ENCODE measurements at regions not wholly inside any gene's neighbourhood (a gene's known extent, or its start where the extent isn't known, plus 50 kb on each side); places are given as distances from the start of the nearest gene placed in this dataset.

GRCh38 chr3:76490064-76490463 lies 549.8 kb upstream of the ROBO2 start:
- no peak for DNase-seq (ENCODE audit: low spot score)
- no peak overlapping the region for H3K27ac ChIP-seq (ENCODE audit: low read depth, low read length, poor library complexity, severe bottlenecking)
- no peaks in the 10 kb centered on the region for H3K9me2 ChIP-seq (ENCODE audit: insufficient read depth, low read length)
- no peak overlapping the region for H3K4me3 ChIP-seq (ENCODE audit: low read depth, low read length, poor library complexity, severe bottlenecking)
- H3K79me2 ChIP-seq (ENCODE audit: insufficient read depth, low read depth, low read length), result no peaks in the 10 kb centered on the region
- POLR2A ChIA-PET, result no interaction called here
- H4K20me1 ChIP-seq (ENCODE audit: insufficient read depth, low read length), result no peaks in the 10 kb centered on the region
- CTCF ChIA-PET (ENCODE audit: unreplicated experiment), result no interaction called here
- H3K4me2 ChIP-seq (ENCODE audit: low read length), result no peak overlapping the region
- H3K4me1 ChIP-seq (ENCODE audit: insufficient read depth, low read length, poor library complexity, severe bottlenecking), result no peaks in the 10 kb centered on the region
- H3K36me3 ChIP-seq (ENCODE audit: insufficient read depth, low read length), result no peaks in the 10 kb centered on the region
- TF ChIP-seq EZH2phosphoT487 (IDR thresholded peaks at IDR 0.05; ENCODE audit: borderline replicate concordance, low read depth, low read length), result no peak
- no peak for TF ChIP-seq CTCF (conservative IDR thresholded peaks at IDR 0.05; ENCODE audit: low read length)
- H3K9me3 ChIP-seq (ENCODE audit: low read length), result no peaks in the 10 kb centered on the region
- no peak overlapping the region for H2AFZ ChIP-seq (ENCODE audit: low read length)
- no TSS peak for BruUV-seq (replicated peaks)
- intact Hi-C loops (cut with micrococcal nuclease; ENCODE audit: unreplicated experiment), result no loop called here

- Histone ChIP-seq H3K9me2 (ENCODE audit: insufficient read depth, low read length) (no peaks in the 10 kb centered on the region), H3K27ac (ENCODE audit: low read depth, low read length, poor library complexity, severe bottlenecking) (no peak overlapping the region), H4K20me1 (ENCODE audit: insufficient read depth, low read length) (no peaks in the 10 kb centered on the region), H3K79me2 (ENCODE audit: insufficient read depth, low read depth, low read length) (no peaks in the 10 kb centered on the region), H3K9me3 (ENCODE audit: low read length) (no peaks in the 10 kb centered on the region), H3K4me2 (ENCODE audit: low read length) (no peak overlapping the region), H3K4me1 (ENCODE audit: insufficient read depth, low read length, poor library complexity, severe bottlenecking) (no peaks in the 10 kb centered on the region), H2AFZ (ENCODE audit: low read length) (no peak overlapping the region), H3K36me3 (ENCODE audit: insufficient read depth, low read length) (no peaks in the 10 kb centered on the region), H3K4me3 (ENCODE audit: low read depth, low read length, poor library complexity, severe bottlenecking) (no peak overlapping the region)
- TF ChIP-seq EZH2phosphoT487 (IDR thresholded peaks at IDR 0.05; ENCODE audit: borderline replicate concordance, low read depth, low read length) (no peak), CTCF (conservative IDR thresholded peaks at IDR 0.05; ENCODE audit: low read length) (no peak)
- intact Hi-C loops (cut with micrococcal nuclease; ENCODE audit: unreplicated experiment), result no loop called here
- BruUV-seq (replicated peaks), result no TSS peak
- CTCF ChIA-PET (ENCODE audit: unreplicated experiment), result no interaction called here
- no peak for DNase-seq (ENCODE audit: low spot score)
- POLR2A ChIA-PET, result no interaction called here
These were observed 544.7 kb upstream of the ROBO2 start for GRCh38 chr3:76495216-76495615.

GRCh38 chr3:76497636-76498035 lies 542.3 kb upstream of the ROBO2 start:
- H3K27ac ChIP-seq (ENCODE audit: low read depth, low read length, poor library complexity, severe bottlenecking), result no peak overlapping the region
- no peaks in the 10 kb centered on the region for H3K9me2 ChIP-seq (ENCODE audit: insufficient read depth, low read length)
- ChIA-PET POLR2A (no interaction called here), CTCF (ENCODE audit: unreplicated experiment) (no interaction called here)
- no peaks in the 10 kb centered on the region for H3K36me3 ChIP-seq (ENCODE audit: insufficient read depth, low read length)
- H3K4me1 ChIP-seq (ENCODE audit: insufficient read depth, low read length, poor library complexity, severe bottlenecking), result no peaks in the 10 kb centered on the region
- intact Hi-C loops (cut with micrococcal nuclease; ENCODE audit: unreplicated experiment), result no loop called here
- TF ChIP-seq EZH2phosphoT487 (IDR thresholded peaks at IDR 0.05; ENCODE audit: borderline replicate concordance, low read depth, low read length) (no peak), CTCF (conservative IDR thresholded peaks at IDR 0.05; ENCODE audit: low read length) (no peak)
- H4K20me1 ChIP-seq (ENCODE audit: insufficient read depth, low read length), result no peaks in the 10 kb centered on the region
- no peak for DNase-seq (ENCODE audit: low spot score)
- no peak overlapping the region for H3K4me2 ChIP-seq (ENCODE audit: low read length)
- H2AFZ ChIP-seq (ENCODE audit: low read length), result no peak overlapping the region
- H3K4me3 ChIP-seq (ENCODE audit: low read depth, low read length, poor library complexity, severe bottlenecking), result no peak overlapping the region
- H3K79me2 ChIP-seq (ENCODE audit: insufficient read depth, low read depth, low read length), result no peaks in the 10 kb centered on the region
- H3K9me3 ChIP-seq (ENCODE audit: low read length), result no peaks in the 10 kb centered on the region
- BruUV-seq (replicated peaks), result no TSS peak
